ENCODE measurements at regions not wholly inside any gene's neighbourhood (a gene's known extent, or its start where the extent isn't known, plus 50 kb on each side); places are given as distances from the start of the nearest gene placed in this dataset.

GRCh38 chr11:119793335-119793984, 64.5 kb upstream of the NECTIN1 start:
- Histone ChIP-seq H4K20me1 (ENCODE audit: control insufficient read depth, insufficient read depth, insufficient read length) (no peaks in the 10 kb centered on the region), H3K23me2 (ENCODE audit: insufficient read length, low read depth, low read length, poor library complexity, severe bottlenecking) (no peaks in the 10 kb centered on the region), H2BK5ac (ENCODE audit: insufficient read length, low read length) (no peak overlapping the region), H3K56ac (ENCODE audit: insufficient read length, low read depth, low read length) (no peak overlapping the region), H3T11ph (ENCODE audit: low read length) (no peak overlapping the region), H3K79me1 (ENCODE audit: insufficient read depth, low read depth, low read length, poor library complexity, severe bottlenecking) (no peaks in the 10 kb centered on the region), H3K9me3 (ENCODE audit: control insufficient read depth, low read depth, low read length) (no peaks in the 10 kb centered on the region), H3K4ac (ENCODE audit: low read depth, low read length) (no peak overlapping the region), H2BK20ac (ENCODE audit: low read depth, low read length, poor library complexity, severe bottlenecking) (no peak overlapping the region), H3K27me3 (ENCODE audit: insufficient read depth, low read length) (peaks cover 5% of the 10 kb centered on the region; the same call in 1 of the 2 replicates), H2BK12ac (ENCODE audit: insufficient read length, low read depth, low read length) (no peak overlapping the region), H4K91ac (ENCODE audit: insufficient read length, low read depth, low read length) (no peak overlapping the region), H2BK120ac (ENCODE audit: low read depth, low read length, poor library complexity, severe bottlenecking) (no peak overlapping the region), H3K27ac (ENCODE audit: insufficient read length, low read depth, low read length) (no peak overlapping the region), H2AFZ (ENCODE audit: low read length) (no peak overlapping the region), H3K14ac (ENCODE audit: insufficient read depth, low read length) (no peak overlapping the region), H4K5ac (ENCODE audit: insufficient read length, low read depth, low read length) (no peak overlapping the region), H3K9ac (ENCODE audit: extremely low read depth, insufficient read length, low read length) (no peak overlapping the region), H4K8ac (replicated peaks; ENCODE audit: insufficient read length, low read depth, low read length) (no peak overlapping the region), H2AK5ac (ENCODE audit: insufficient read length, low read length) (no peak overlapping the region), H3K4me2 (ENCODE audit: insufficient read depth, insufficient read length, low read length) (no peak overlapping the region), H3K18ac (ENCODE audit: insufficient read length, low read depth, low read length) (no peak overlapping the region), H3K79me2 (ENCODE audit: insufficient read depth, low read length) (no peaks in the 10 kb centered on the region), H3K4me1 (ENCODE audit: insufficient read depth, low read length) (peaks cover 8% of the 10 kb centered on the region; the same call in 1 of the 2 replicates), H2BK15ac (ENCODE audit: low read depth, low read length) (no peak overlapping the region), H3K23ac (ENCODE audit: insufficient read length, low read depth, low read length) (no peak overlapping the region)
- no peak overlapping the region for H3K4me3 Mint-ChIP-seq
- WGBS (ENCODE audit: extremely low coverage, insufficient read length, low lambda C conversion rate): no CpG with 5 or more reads among the region's 10 CpGs
- no peak overlapping the region for H3K27ac Mint-ChIP-seq
- peaks cover 91% of the 10 kb centered on the region for H3K27me3 Mint-ChIP-seq (ENCODE audit: low read depth)
- TF ChIP-seq CTCF (conservative IDR thresholded peaks at IDR 0.05): no peak
- DNase-seq: no peak
- H3K36me3 Mint-ChIP-seq (ENCODE audit: insufficient read depth in 1 of 3, low read depth in 3 of 3): no peaks in the 10 kb centered on the region
- peaks cover 76 to 77% of the 10 kb centered on the region in 2 experiments for H3K4me1 Mint-ChIP-seq
- H3K9me3 Mint-ChIP-seq: no peaks in the 10 kb centered on the region; a peak in 1 of 5 replicates
